OCI-LY1 (cell line): ENCODE measurements at regions not wholly inside any gene's neighbourhood (a gene's known extent, or its start where the extent isn't known, plus 50 kb on each side); places are given as distances from the start of the nearest gene placed in this dataset.
"Not testable (repeated sequence)": the region's sequence is repeated elsewhere in the genome, so short reads cannot be mapped to it uniquely, and the experiment has no call there.

ENCODE experiments used
- H2AFZ ChIP-seq: fragments of 200-600 bp; sonication (generic), shearing (Covaris generic); 2 replicates; pipeline ENCODE4 v1.6.0; 2014; ENCODE audit warnings: antibody characterized with exemption, mild to moderate bottlenecking, low read length
- H3F3A ChIP-seq: fragments of 200-600 bp; sonication (generic), shearing (Covaris generic); 2 replicates; pipeline ENCODE4 v1.6.0; 2014; ENCODE audit warnings: mild to moderate bottlenecking, antibody characterized with exemption, low read length, moderate library complexity; ENCODE audit not compliant: insufficient read depth
- H3K27ac ChIP-seq: fragments of 200-600 bp; sonication (generic); 2 replicates; pipeline ENCODE4 v1.5.1; 2014; ENCODE audit warnings: low read length, mixed run types, mild to moderate bottlenecking, low read depth; ENCODE audit not compliant: poor library complexity, severe bottlenecking
- H3K27me3 ChIP-seq: fragments of 200-600 bp; sonication (generic); 2 replicates; pipeline ENCODE4 v1.6.0; 2014; ENCODE audit warnings: antibody characterized with exemption, mild to moderate bottlenecking, low read length, moderate library complexity; ENCODE audit not compliant: insufficient read depth
- H3K36me3 ChIP-seq: fragments of 200-600 bp; sonication (generic); 2 replicates; pipeline ENCODE4 v1.6.1; 2014; ENCODE audit warnings: mild to moderate bottlenecking, antibody characterized with exemption, low read length, moderate library complexity, mixed read lengths; ENCODE audit not compliant: insufficient read depth
- H3K4me1 ChIP-seq: fragments of 200-600 bp; sonication (generic); 2 replicates; pipeline ENCODE4 v1.5.1; 2014; ENCODE audit warnings: mild to moderate bottlenecking, low read length, moderate library complexity; ENCODE audit not compliant: insufficient read depth, severe bottlenecking
- H3K4me2 ChIP-seq: fragments of 200-600 bp; sonication (generic), shearing (Covaris generic); 2 replicates; pipeline ENCODE4 v1.6.1; 2014; ENCODE audit warnings: low read length
- H3K4me3 ChIP-seq: fragments of 200-600 bp; sonication (generic); 2 replicates; pipeline ENCODE4 v1.5.1; 2014; ENCODE audit warnings: low read length, low read depth, mild to moderate bottlenecking, mixed read lengths; ENCODE audit not compliant: poor library complexity, severe bottlenecking
- H3K79me2 ChIP-seq: fragments of 200-600 bp; shearing (Covaris generic); 2 replicates; pipeline ENCODE4 v1.6.1; 2016; ENCODE audit warnings: mixed run types, low read length, mixed read lengths; ENCODE audit not compliant: insufficient read depth
- H3K9ac ChIP-seq: fragments of 200-600 bp; sonication (generic), shearing (Covaris generic); 2 replicates; pipeline ENCODE4 v1.6.1; 2014; ENCODE audit warnings: mild to moderate bottlenecking, low read length, mixed read lengths
- H3K9me2 ChIP-seq: fragments of 200-600 bp; sonication (generic), shearing (Covaris generic); 2 replicates; pipeline ENCODE4 v1.6.1; 2014; ENCODE audit warnings: low read depth, mild to moderate bottlenecking, low read length, mixed read lengths
- H3K9me3 ChIP-seq: fragments of 200-600 bp; shearing (Covaris generic); 2 replicates; pipeline ENCODE4 v1.6.1; 2014; ENCODE audit warnings: low read length, mixed read lengths
- H4K20me1 ChIP-seq: fragments of 200-600 bp; sonication (generic), shearing (Covaris generic); 2 replicates; pipeline ENCODE4 v1.6.0; 2016; ENCODE audit warnings: mild to moderate bottlenecking, low read length; ENCODE audit not compliant: insufficient read depth
- CTCF ChIP-seq: fragments of 200-600 bp; sonication (generic), shearing (Covaris generic); IDR thresholded peaks from 2 replicates; pipeline ENCODE4 v1.5.1; 2017; ENCODE audit warnings: mild to moderate bottlenecking, antibody characterized with exemption, low read length, moderate library complexity, mixed read lengths
- EZH2 ChIP-seq: fragments of 200-600 bp; sonication (generic), shearing (Covaris generic); IDR thresholded peaks from 2 replicates; pipeline ENCODE4 v1.8.0; 2017; ENCODE audit warnings: borderline replicate concordance, mixed run types, mild to moderate bottlenecking, antibody characterized with exemption, low read length, moderate library complexity, mixed read lengths

DNA sequence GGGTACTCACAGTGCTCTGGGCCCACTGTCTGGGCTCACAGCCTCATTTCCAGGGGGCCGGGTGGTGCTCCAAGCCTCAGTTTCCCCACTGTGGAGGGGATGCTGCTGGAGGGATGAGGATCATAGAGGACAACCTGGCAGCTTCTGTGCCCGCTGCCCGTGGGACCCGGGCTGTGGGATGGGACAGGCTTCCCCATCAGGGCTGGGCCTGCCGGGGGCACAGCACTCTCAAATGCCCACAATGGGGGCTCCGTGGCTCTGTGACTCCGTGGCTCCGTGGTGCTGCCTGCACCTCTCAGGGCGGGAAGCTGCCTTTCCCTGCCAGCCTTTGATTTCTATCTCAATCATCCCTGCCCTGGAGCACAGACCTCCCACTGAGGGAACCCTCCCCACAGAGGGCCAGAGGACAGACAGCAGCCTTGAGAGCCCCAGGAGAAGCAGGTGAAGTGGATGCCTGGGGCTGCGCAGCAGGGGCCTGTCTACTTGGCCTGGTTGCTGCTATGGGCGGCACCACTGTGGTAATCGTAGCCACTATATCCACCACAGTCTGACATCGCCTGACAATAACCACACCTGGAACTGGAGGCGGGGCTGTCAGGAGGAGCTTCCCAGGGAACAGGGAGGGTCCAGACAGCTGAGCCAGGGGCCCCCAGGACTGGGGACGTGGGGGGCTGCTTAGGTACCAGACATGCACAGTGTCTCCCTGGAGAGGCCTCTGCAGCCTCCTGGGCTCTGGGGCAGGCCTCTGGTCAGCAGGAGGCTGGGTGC is 375.9 kb downstream of the TMEM121 start:
- Histone ChIP-seq H3K9ac (no peak overlapping the region), H3K4me3 (no peak overlapping the region), H4K20me1 (no peaks in the 10 kb centered on the region), H3K27me3 (peaks cover 15% of the 10 kb centered on the region), H3K79me2 (no peaks in the 10 kb centered on the region), H3K9me2 (no peaks in the 10 kb centered on the region), H3K4me1 (no peaks in the 10 kb centered on the region), H3K36me3 (no peaks in the 10 kb centered on the region), H3K9me3 (no peaks in the 10 kb centered on the region), H2AFZ (no peak overlapping the region), H3K27ac (no peak overlapping the region), H3K4me2 (no peak overlapping the region), H3F3A (no peaks in the 10 kb centered on the region)
- TF ChIP-seq CTCF (no peak), EZH2 (no peak)

GRCh38 chr14:105902899-105903165 is 376.4 kb downstream of the TMEM121 start:
- H3F3A ChIP-seq, H2AFZ ChIP-seq, H3K9me2 ChIP-seq, H3K9me3 ChIP-seq, H3K79me2 ChIP-seq, H3K36me3 ChIP-seq, H3K4me2 ChIP-seq, H3K4me1 ChIP-seq, H3K4me3 ChIP-seq, H3K9ac ChIP-seq, H3K27ac ChIP-seq, H4K20me1 ChIP-seq: not testable (repeated sequence)
- H3K27me3 ChIP-seq = peaks cover 15% of the 10 kb centered on the region

GRCh38 chr14:105903971-105904370 is 377.6 kb downstream of the TMEM121 start:
- Histone ChIP-seq H4K20me1 (no peaks in the 10 kb centered on the region), H3F3A (no peaks in the 10 kb centered on the region), H3K4me2 (no peak overlapping the region), H3K9me2 (no peaks in the 10 kb centered on the region), H3K27me3 (peaks cover 11% of the 10 kb centered on the region; the same call in 1 of the 2 replicates), H3K9ac (no peak overlapping the region), H3K9me3 (no peaks in the 10 kb centered on the region), H2AFZ (no peak overlapping the region), H3K79me2 (no peaks in the 10 kb centered on the region), H3K4me1 (no peaks in the 10 kb centered on the region), H3K4me3 (no peak overlapping the region), H3K36me3 (no peaks in the 10 kb centered on the region), H3K27ac (no peak overlapping the region)
- no peak for TF ChIP-seq EZH2
- no peak for TF ChIP-seq CTCF

DNA sequence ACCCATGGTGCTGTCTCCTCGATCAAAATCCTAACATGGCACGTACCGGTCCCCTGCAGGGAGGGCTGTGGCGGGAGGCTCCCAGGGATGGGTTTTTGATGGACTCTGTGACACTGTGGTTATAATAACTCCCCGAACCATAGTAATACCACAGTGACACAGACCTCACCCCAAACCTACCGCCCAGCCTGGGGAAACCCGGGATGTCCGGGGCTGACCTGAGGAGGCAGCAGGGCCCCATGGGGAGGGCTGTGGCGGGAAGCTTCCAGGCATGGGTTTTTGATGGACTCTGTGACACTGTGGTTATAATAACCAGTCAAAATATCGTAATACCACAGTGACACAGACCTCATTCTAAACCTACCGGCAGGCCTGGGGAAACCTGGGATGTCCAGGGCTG is 378.0 kb downstream of the TMEM121 start:
- Histone ChIP-seq H3K9ac (no peak overlapping the region), H3K9me2 (no peaks in the 10 kb centered on the region), H3K9me3 (no peaks in the 10 kb centered on the region), H3F3A (no peaks in the 10 kb centered on the region), H4K20me1 (no peaks in the 10 kb centered on the region), H3K79me2 (no peaks in the 10 kb centered on the region), H3K36me3 (no peaks in the 10 kb centered on the region), H3K27me3 (peaks cover 11% of the 10 kb centered on the region; the same call in 1 of the 2 replicates), H3K27ac (no peak overlapping the region), H3K4me3 (no peak overlapping the region), H3K4me1 (no peaks in the 10 kb centered on the region), H2AFZ (no peak overlapping the region), H3K4me2 (no peak overlapping the region)
- TF ChIP-seq EZH2 (no peak), CTCF (no peak)
